ENCODE measurements at regions not wholly inside any gene's neighbourhood (a gene's known extent, or its start where the extent isn't known, plus 50 kb on each side); places are given as distances from the start of the nearest gene placed in this dataset.
"Not testable (repeated sequence)": the region's sequence is repeated elsewhere in the genome, so short reads cannot be mapped to it uniquely, and the experiment has no call there.

DNA sequence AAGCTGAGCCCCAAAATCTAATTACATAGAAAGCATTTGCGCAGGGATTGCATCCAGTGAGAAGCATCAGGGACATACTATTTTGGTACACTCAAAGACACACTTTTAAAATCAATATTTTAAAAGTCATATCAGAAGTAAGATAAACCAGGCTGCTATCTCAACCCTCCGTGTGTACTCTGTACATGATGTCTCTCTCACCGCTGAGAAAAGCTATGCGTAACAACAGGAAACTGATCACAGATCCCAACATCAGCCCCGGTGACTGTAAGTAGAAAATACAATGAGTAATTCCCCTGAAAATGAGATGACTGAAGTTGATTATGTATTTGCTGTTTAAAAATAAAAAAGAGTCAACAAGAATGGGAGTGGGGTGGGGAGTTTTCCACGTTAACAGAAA lies 329.8 kb downstream of the BCL2L11 start:
- H3K9me3 ChIP-seq; H3K4me1 Mint-ChIP-seq; POLR2A ChIA-PET; H3K9me3 Mint-ChIP-seq; CTCF ChIA-PET; H3K27ac Mint-ChIP-seq; H3K27ac ChIP-seq (ENCODE audit: low read length); H3K36me3 Mint-ChIP-seq; H3K4me1 ChIP-seq (ENCODE audit: control insufficient read depth in 1 of 2, extremely low read depth in 1 of 2, insufficient read depth in 2 of 2, low read length in 2 of 2); H3K27me3 ChIP-seq (replicated peaks in 1 of 2; ENCODE audit: control insufficient read depth in 2 of 2, extremely low read depth in 1 of 2, insufficient read depth in 2 of 2, low read length in 1 of 2); H3K4me3 Mint-ChIP-seq; H3K4me3 ChIP-seq (ENCODE audit: control insufficient read depth in 1 of 2, extremely low read depth in 1 of 2, low read length in 1 of 2); H3K36me3 ChIP-seq (ENCODE audit: control insufficient read depth in 2 of 2, extremely low read depth in 1 of 2, insufficient read depth in 1 of 2, low read length in 1 of 2); DNase-seq; H3K27me3 Mint-ChIP-seq: not testable (repeated sequence)
- peak; percentile 64 to 76 (median 68) for ATAC-seq (replicated peaks in 1 of 4)
- WGBS (ENCODE audit: insufficient coverage) = no CpG with 5 or more reads among the region's 6 CpGs

DNA sequence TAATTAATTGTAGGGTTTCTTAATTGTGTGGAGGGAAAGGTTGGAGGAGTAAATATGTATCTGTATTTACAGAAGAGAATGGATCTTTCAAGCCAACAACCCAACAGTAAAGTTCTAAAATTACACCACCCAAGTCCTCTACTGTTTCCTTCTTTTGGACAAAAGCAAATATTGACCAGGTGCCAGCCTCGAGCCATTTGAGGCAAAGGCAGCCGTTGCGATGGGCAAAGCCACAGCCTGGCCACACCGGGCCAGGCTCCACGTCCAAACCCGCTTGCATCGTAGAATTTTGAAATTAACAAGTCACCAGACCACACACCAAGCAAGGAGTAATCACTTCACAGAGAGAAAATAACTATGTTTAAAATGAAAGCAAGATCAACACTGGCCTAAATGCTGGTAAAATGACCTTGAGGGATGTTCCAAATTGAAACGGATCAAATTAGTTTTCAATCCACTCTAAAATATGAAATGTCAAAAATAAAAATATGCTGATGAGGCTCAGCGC lies 331.0 kb downstream of the BCL2L11 start:
- peak overlapping the region in 1 of 2 donors; percentile 46 for H3K27ac Mint-ChIP-seq
- H3K27me3 ChIP-seq (replicated peaks in 1 of 2; ENCODE audit: control insufficient read depth in 2 of 2, extremely low read depth in 1 of 2, insufficient read depth in 2 of 2, low read length in 1 of 2); POLR2A ChIA-PET; H3K4me1 Mint-ChIP-seq; H3K36me3 ChIP-seq (ENCODE audit: control insufficient read depth in 2 of 2, extremely low read depth in 1 of 2, insufficient read depth in 1 of 2, low read length in 1 of 2); H3K9me3 Mint-ChIP-seq; CTCF ChIA-PET; H3K4me1 ChIP-seq (ENCODE audit: control insufficient read depth in 1 of 2, extremely low read depth in 1 of 2, insufficient read depth in 2 of 2, low read length in 2 of 2); H3K27ac ChIP-seq (ENCODE audit: low read length); H3K4me3 ChIP-seq (ENCODE audit: control insufficient read depth in 1 of 2, extremely low read depth in 1 of 2, low read length in 1 of 2); H3K36me3 Mint-ChIP-seq; H3K27me3 Mint-ChIP-seq; H3K4me3 Mint-ChIP-seq; H3K9me3 ChIP-seq; ATAC-seq (replicated peaks in 1 of 4): not testable (repeated sequence)
- peak in 1 of 35 experiments; percentile 6 for DNase-seq
- no CpG with 5 or more reads among the region's 9 CpGs for WGBS (ENCODE audit: insufficient coverage)

DNA sequence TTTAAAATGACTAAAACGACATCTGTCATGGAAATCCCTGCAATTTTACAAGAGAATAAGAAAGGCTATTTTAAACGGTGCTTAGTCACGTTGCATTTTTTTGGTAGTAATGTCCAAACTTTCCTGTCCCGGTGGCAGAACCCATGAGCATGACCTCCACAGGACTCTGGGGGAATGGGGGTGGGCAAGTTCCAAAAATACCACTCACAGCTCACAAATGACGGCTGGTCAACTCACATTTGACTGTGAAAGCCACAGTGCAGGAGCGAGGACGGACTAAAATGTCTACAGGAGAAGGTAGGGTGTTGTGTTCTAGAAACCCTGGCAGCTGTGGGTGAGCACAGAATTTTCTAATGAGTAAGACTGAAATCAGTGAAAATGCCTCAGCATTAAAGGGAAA lies 331.5 kb downstream of the BCL2L11 start:
- H3K4me1 Mint-ChIP-seq; H3K9me3 Mint-ChIP-seq; H3K36me3 ChIP-seq (ENCODE audit: control insufficient read depth in 2 of 2, extremely low read depth in 1 of 2, insufficient read depth in 1 of 2, low read length in 1 of 2); H3K36me3 Mint-ChIP-seq; CTCF ChIA-PET; DNase-seq; H3K4me3 Mint-ChIP-seq; H3K9me3 ChIP-seq; H3K27me3 Mint-ChIP-seq; H3K27ac ChIP-seq (ENCODE audit: low read length); H3K27me3 ChIP-seq (replicated peaks in 1 of 2; ENCODE audit: control insufficient read depth in 2 of 2, extremely low read depth in 1 of 2, insufficient read depth in 2 of 2, low read length in 1 of 2); H3K4me1 ChIP-seq (ENCODE audit: control insufficient read depth in 1 of 2, extremely low read depth in 1 of 2, insufficient read depth in 2 of 2, low read length in 2 of 2); ATAC-seq (replicated peaks in 1 of 4); H3K4me3 ChIP-seq (ENCODE audit: control insufficient read depth in 1 of 2, extremely low read depth in 1 of 2, low read length in 1 of 2); POLR2A ChIA-PET: not testable (repeated sequence)
- peak overlapping the region in 1 of 2 donors; percentile 46 for H3K27ac Mint-ChIP-seq
- WGBS (ENCODE audit: insufficient coverage) = no CpG with 5 or more reads among the region's 7 CpGs

DNA sequence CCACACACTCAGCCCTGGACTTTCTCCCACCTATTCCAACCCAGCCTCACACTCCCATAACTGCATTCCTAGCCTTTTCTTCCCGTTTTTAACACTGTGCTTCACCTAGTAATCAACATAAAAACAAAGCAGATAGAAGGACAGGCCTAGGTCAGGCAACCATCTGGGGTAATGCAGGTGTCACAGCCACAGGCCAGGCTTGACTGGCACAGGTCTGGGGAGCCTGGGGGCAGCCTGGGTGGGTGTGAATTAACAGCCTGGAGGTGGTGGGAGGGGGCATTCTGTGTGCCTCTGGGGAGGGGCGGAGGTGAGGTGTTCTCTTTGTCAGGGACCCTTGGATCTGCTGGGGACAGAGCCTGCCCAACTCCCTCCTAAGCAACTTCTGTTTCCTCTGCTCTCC lies 332.6 kb downstream of the BCL2L11 start:
- H3K4me3 Mint-ChIP-seq; CTCF ChIA-PET; H3K36me3 ChIP-seq (ENCODE audit: control insufficient read depth in 2 of 2, extremely low read depth in 1 of 2, insufficient read depth in 1 of 2, low read length in 1 of 2); ATAC-seq (replicated peaks in 1 of 4); H3K4me1 Mint-ChIP-seq; POLR2A ChIA-PET; H3K27me3 Mint-ChIP-seq; H3K4me3 ChIP-seq (ENCODE audit: control insufficient read depth in 1 of 2, extremely low read depth in 1 of 2, low read length in 1 of 2); H3K27ac Mint-ChIP-seq; H3K36me3 Mint-ChIP-seq; H3K4me1 ChIP-seq (ENCODE audit: control insufficient read depth in 1 of 2, extremely low read depth in 1 of 2, insufficient read depth in 2 of 2, low read length in 2 of 2); DNase-seq; H3K9me3 Mint-ChIP-seq; H3K27me3 ChIP-seq (replicated peaks in 1 of 2; ENCODE audit: control insufficient read depth in 2 of 2, extremely low read depth in 1 of 2, insufficient read depth in 2 of 2, low read length in 1 of 2); H3K9me3 ChIP-seq; H3K27ac ChIP-seq (ENCODE audit: low read length): not testable (repeated sequence)
- no CpG with 5 or more reads among the region's 2 CpGs for WGBS (ENCODE audit: insufficient coverage)

DNA sequence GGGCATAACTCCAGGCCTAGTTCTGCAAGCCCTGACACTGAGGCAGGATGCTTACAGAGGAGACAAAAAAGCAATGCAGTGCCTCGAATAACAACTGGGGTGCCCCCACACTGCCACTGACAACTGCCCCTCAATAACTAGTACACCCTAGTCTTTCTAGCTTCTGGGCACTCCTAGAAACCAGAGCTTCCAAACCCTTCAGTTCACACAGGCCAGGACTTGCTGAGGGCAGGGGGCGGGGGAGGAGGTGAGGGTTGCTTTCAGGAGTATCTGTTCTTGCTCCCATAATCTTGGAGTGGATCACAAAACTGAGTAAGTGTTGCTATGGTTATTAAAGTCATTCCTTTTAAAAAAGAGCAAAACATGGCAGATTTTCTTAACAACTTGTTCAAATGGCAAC lies 333.1 kb downstream of the BCL2L11 start:
- H3K27ac Mint-ChIP-seq; ATAC-seq (replicated peaks in 1 of 4); H3K4me1 ChIP-seq (ENCODE audit: control insufficient read depth in 1 of 2, extremely low read depth in 1 of 2, insufficient read depth in 2 of 2, low read length in 2 of 2); CTCF ChIA-PET; H3K36me3 ChIP-seq (ENCODE audit: control insufficient read depth in 2 of 2, extremely low read depth in 1 of 2, insufficient read depth in 1 of 2, low read length in 1 of 2); H3K4me3 ChIP-seq (ENCODE audit: control insufficient read depth in 1 of 2, extremely low read depth in 1 of 2, low read length in 1 of 2); POLR2A ChIA-PET; H3K4me3 Mint-ChIP-seq; H3K4me1 Mint-ChIP-seq; H3K9me3 Mint-ChIP-seq; H3K27ac ChIP-seq (ENCODE audit: low read length); DNase-seq; H3K36me3 Mint-ChIP-seq; H3K27me3 ChIP-seq (replicated peaks in 1 of 2; ENCODE audit: control insufficient read depth in 2 of 2, extremely low read depth in 1 of 2, insufficient read depth in 2 of 2, low read length in 1 of 2); H3K27me3 Mint-ChIP-seq; H3K9me3 ChIP-seq: not testable (repeated sequence)
- WGBS (ENCODE audit: insufficient coverage) = no CpG with 5 or more reads among the region's 2 CpGs

DNA sequence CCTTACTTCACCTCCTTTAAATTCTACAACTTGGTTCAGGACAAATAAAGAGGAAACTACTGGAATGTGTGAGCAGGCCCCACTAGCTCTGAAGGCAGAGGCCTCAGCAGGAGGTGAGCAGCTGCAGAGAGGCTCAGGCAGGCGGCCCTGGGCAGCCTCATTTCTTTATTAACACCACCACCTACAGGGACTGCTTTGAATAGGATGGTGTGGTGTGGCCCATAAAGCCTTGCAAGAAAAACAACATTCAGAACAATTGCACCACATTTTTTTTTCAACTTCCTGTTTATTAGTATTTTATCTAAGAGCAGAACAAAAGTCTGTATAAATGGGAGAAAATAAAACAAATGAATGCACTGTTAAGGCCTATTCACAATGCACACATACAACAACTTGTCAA lies 333.7 kb downstream of the BCL2L11 start:
- H3K4me1 Mint-ChIP-seq; H3K27me3 Mint-ChIP-seq; H3K4me1 ChIP-seq (ENCODE audit: control insufficient read depth in 1 of 2, extremely low read depth in 1 of 2, insufficient read depth in 2 of 2, low read length in 2 of 2); H3K9me3 Mint-ChIP-seq; H3K36me3 Mint-ChIP-seq; H3K4me3 Mint-ChIP-seq; H3K27ac Mint-ChIP-seq; H3K27ac ChIP-seq (ENCODE audit: low read length); POLR2A ChIA-PET; H3K36me3 ChIP-seq (ENCODE audit: control insufficient read depth in 2 of 2, extremely low read depth in 1 of 2, insufficient read depth in 1 of 2, low read length in 1 of 2); CTCF ChIA-PET; H3K4me3 ChIP-seq (ENCODE audit: control insufficient read depth in 1 of 2, extremely low read depth in 1 of 2, low read length in 1 of 2); H3K9me3 ChIP-seq; H3K27me3 ChIP-seq (replicated peaks in 1 of 2; ENCODE audit: control insufficient read depth in 2 of 2, extremely low read depth in 1 of 2, insufficient read depth in 2 of 2, low read length in 1 of 2): not testable (repeated sequence)
- DNase-seq (peak in 28 of 35 experiments; percentile 11 to 68 (median 32)), ATAC-seq (replicated peaks in 1 of 4) (peak; percentile 94 to 97 (median 96))
- WGBS (ENCODE audit: insufficient coverage) = no CpG with 5 or more reads among the region's 1 CpG

Data from T-cell (primary cell).